NCI-H128 (cell line): ENCODE measurements at regions not wholly inside any gene's neighbourhood (a gene's known extent, or its start where the extent isn't known, plus 50 kb on each side); places are given as distances from the start of the nearest gene placed in this dataset.

Source experiments
- DNase-seq: peaks from one replicate; lab custom pipeline; 2025; ENCODE audit not compliant: unreplicated experiment; lab: John Stamatoyannopoulos, UW

DNA sequence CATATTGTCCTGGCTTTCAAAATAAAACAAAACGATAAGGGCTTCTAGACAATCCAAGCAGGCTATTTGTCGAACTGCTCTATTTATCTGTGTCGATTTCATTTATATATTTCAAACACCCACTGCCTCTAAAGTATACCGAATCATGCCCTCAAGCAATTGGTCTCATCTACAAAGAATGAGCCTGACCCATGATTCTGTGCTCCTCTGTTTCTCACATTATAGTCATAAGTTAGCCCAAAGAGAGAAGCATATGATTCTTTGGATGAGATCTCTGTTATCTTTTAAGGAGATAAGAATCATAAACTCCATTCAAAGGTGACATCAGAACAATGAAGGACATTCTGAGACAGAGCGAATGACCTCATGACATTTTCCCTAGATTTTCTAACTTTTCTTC is 191.1 kb downstream of the MAP2K6 start:
- no peak for DNase-seq

DNA sequence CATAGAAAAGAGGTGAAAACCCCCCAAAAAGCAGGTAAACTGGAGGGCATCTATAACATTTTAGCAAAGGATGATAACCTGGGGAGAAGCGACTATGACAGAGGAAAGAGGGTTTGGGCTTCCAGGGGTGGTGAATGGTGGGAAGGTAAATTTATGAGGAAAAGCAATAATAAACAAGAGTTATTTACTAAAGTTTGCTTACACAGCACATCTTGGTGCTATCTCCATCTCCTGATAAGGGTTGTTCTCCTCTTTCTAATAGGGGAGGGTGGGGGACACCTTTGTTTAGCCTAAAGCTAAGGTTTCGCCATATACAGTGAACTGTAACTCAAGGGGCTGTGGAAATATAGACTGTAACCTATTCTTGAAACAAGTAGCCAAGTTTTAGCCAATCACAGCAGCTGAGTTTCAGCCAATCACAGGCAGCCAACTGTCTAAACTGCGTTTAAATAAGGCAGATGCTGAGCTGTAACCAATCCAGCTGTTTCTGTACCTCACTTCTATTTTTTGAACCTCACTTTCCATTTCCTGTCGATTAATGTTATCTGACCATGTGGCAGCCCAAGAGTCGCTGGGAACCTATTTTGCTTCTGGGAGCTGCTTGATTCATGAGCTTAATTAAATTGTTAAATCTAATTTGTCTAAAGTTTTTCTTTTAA is 191.8 kb downstream of the MAP2K6 start:
- DNase-seq = no peak

GRCh38 chr17:69607162-69607834 is 192.8 kb downstream of the MAP2K6 start:
- DNase-seq = peak; percentile 2

GRCh38 chr17:69608141-69608540 is 193.6 kb downstream of the MAP2K6 start:
- DNase-seq = no peak

- no peak for DNase-seq
Measured at GRCh38 chr17:69608808-69609472, 194.4 kb downstream of the MAP2K6 start.

GRCh38 chr17:69609473-69610305 is 195.2 kb downstream of the MAP2K6 start:
- no peak for DNase-seq

GRCh38 chr17:69620363-69620762 is 205.9 kb downstream of the MAP2K6 start:
- DNase-seq = no peak

- DNase-seq = no peak
Measured at GRCh38 chr17:69625474-69625873, 211.0 kb downstream of the MAP2K6 start.

- no peak for DNase-seq
Measured at GRCh38 chr17:69630056-69630635, 215.6 kb downstream of the MAP2K6 start.

- DNase-seq = no peak
Measured at GRCh38 chr17:69634844-69635243, 220.3 kb downstream of the MAP2K6 start.

DNA sequence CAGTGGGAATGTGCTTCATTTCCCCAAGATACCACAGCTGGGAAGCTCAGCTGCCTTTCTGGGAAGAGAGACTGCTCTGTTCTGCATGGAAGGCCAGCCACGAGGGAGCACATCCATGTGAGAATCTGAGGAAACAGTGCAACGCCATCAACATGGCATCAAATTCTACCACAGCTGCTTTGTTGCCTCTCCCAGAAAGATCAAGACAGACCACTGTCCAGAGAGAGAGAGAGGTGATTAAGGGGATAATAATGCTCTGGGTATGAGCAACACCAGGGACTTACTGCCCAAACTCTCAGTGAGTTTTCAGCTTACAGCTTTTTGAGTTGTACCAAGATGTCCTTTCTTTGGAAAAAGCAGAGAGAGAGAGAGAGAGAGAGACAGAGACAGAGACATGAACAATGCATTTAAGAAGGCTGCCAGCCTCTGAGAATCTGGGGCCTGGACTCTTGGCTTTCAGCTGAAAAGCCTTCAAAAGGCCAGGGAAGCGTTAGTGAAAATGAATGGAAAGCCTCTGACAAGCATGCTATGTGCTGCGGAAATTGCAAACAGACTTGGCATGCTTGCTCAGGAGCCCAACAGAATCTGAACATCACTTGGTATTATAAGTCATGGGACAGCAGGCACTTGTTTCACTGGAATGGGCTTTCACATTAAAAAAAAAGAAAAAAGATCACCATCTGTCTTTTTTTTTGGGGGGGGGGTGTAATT is 223.1 kb downstream of the MAP2K6 start:
- DNase-seq = no peak

- DNase-seq = no peak
Measured at GRCh38 chr17:69639096-69639495, 224.6 kb downstream of the MAP2K6 start.

DNA sequence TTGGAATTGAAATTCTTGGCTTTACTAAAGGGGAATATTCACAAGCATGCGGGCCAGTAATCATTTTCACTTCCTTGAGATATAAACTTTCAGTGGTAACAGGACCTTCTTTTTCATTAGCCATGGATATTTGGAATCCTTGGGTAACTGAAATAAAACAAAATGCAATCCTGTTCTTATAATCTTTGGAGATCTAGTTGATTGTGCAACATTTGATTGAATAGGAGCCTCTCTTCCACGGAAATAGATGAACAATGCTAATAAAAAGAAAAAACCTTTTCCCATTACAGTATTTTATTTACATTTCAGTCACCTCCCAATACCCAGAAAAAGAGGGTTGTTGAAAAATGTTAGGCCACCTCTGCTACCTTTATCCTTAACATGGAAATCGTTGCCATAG is 225.6 kb downstream of the MAP2K6 start:
- DNase-seq = no peak

GRCh38 chr17:69643686-69644085 is 229.2 kb downstream of the MAP2K6 start:
- no peak for DNase-seq

DNA sequence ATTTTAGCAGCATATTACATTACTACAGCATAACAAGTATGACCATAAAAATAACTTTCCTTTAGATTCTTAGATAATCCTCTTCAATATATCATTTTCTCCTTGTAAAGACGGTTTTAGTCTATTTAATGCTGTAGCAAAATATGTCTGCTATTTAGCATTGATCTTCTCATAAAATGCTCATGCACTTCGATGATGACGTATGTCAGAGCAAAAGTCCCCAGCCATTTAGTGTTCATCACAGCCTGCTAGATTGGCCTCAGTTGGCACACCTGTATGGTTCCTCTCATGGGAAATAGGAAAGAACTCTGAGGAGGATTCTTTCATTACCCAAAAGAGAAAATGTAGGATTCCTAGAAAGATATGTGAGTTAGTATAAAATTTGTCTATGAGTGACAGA is 232.2 kb downstream of the MAP2K6 start:
- DNase-seq = no peak

GRCh38 chr17:69650881-69651280 is 236.4 kb downstream of the MAP2K6 start:
- no peak for DNase-seq

GRCh38 chr17:69651921-69652320 is 237.4 kb downstream of the MAP2K6 start:
- DNase-seq = no peak

DNA sequence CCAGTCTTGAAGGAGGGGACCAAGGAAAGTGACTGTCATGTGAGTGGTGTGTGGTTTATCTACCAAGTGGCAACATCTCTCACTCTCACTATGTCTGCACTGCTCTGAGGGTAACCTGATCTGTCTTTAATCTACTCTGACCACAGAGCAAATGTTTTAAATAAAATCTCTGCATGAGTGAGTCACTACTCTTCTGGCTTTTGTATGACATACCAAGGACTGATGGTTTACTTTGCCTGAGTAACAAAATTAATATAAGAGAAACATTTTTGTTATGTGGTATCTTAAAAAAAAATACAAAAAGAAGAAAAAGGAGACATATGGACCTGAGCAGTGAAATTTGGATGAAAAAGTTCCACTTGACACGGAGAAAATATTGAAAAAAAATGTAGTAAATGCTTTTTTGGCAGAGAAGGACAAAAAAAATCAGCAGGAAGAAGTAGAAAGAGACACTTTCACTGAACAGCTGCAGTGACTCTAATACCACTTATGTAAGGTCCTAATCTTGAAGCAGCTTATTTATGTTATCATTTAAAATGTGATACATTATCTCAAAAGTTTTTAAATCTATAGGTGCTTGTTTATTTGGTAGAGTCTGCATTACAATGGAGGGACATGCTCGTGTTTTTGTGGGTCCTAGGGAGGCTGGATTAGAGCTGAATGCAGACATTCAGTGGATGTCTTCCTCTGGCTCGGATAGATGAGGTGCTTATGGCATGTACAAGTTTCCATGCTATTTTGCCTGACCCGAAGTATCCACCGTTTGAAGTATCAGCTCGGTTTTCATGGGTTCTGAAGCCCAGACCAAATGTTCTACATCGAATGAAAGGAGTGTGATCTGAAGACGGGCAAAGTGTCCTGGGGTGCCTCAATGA is 240.7 kb downstream of the MAP2K6 start:
- no peak for DNase-seq

GRCh38 chr17:69655902-69656301 is 241.4 kb downstream of the MAP2K6 start:
- DNase-seq = no peak
